Testis (tissue), 2 donors: ENCODE measurements at regions not wholly inside any gene's neighbourhood (a gene's known extent, or its start where the extent isn't known, plus 50 kb on each side); places are given as distances from the start of the nearest gene placed in this dataset.

Experiments used
- DNase-seq: peaks from one replicate; pipeline ENCODE4 v3.0.0-alpha.2; 2019
- H3K27ac ChIP-seq, 2 donors: fragments of 200-600 bp; sonication (generic); one replicate each; pipeline ENCODE4 v1.5.1; 2019
- H3K27me3 ChIP-seq: fragments of 200-600 bp; sonication (generic); one replicate; pipeline ENCODE4 v1.5.1; 2019
- H3K36me3 ChIP-seq: fragments of 200-600 bp; sonication (generic); one replicate; pipeline ENCODE4 v1.5.1; 2017; ENCODE audit warnings: low read depth; ENCODE audit errors: missing control alignments
- H3K4me1 ChIP-seq: fragments of 200-600 bp; sonication (generic); one replicate; pipeline ENCODE4 v1.5.1; 2019
- H3K4me3 ChIP-seq, 2 donors: fragments of 200-600 bp; sonication (generic); one replicate each; pipeline ENCODE4 v1.5.1; 2017 to 2019
- H3K9me3 ChIP-seq: fragments of 200-600 bp; sonication (generic); one replicate; pipeline ENCODE4 v1.5.1; 2017
- POLR2A ChIP-seq: fragments of 450-650 bp; IDR thresholded peaks from one replicate; pipeline ENCODE4 v1.6.1; 2017; ENCODE audit warnings: antibody characterized with exemption, mild to moderate bottlenecking, moderate library complexity
- WGBS, 2 donors: methylation state at CpG; one replicate each; pipeline ENCODE4 v1.1.5; 2018; 5-methylcytosine and 5-hydroxymethylcytosine counted together
- intact Hi-C: fragments of 100-400 bp; cut with DNase I; formaldehyde crosslinking; loops from one replicate; pipeline ENCODE4 v1.15.1; 2023; ENCODE audit warnings: low total_unique reads
- TF ChIP-seq, protein P1 (sequence below), 3 experiments: fragments of 450-650 bp in 2 of 3; fragments of 200-600 bp in 1 of 3; sonication (generic) in 1 of 3; IDR thresholded peaks; one replicate each; pipeline ENCODE4 v1.5.1; 2016 to 2019; ENCODE audit warnings: antibody characterized with exemption in 3 of 3, mild to moderate bottlenecking in 2 of 3, moderate library complexity in 1 of 3

- Histone ChIP-seq H3K27me3 (no peaks in the 10 kb centered on the region), H3K36me3 (no peaks in the 10 kb centered on the region), H3K4me3 (no peak overlapping the region), H3K9me3 (no peaks in the 10 kb centered on the region), H3K4me1 (no peaks in the 10 kb centered on the region), H3K27ac (no peak overlapping the region)
- no peak for TF ChIP-seq POLR2A
- TF ChIP-seq, protein P1, sequence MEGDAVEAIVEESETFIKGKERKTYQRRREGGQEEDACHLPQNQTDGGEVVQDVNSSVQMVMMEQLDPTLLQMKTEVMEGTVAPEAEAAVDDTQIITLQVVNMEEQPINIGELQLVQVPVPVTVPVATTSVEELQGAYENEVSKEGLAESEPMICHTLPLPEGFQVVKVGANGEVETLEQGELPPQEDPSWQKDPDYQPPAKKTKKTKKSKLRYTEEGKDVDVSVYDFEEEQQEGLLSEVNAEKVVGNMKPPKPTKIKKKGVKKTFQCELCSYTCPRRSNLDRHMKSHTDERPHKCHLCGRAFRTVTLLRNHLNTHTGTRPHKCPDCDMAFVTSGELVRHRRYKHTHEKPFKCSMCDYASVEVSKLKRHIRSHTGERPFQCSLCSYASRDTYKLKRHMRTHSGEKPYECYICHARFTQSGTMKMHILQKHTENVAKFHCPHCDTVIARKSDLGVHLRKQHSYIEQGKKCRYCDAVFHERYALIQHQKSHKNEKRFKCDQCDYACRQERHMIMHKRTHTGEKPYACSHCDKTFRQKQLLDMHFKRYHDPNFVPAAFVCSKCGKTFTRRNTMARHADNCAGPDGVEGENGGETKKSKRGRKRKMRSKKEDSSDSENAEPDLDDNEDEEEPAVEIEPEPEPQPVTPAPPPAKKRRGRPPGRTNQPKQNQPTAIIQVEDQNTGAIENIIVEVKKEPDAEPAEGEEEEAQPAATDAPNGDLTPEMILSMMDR (IDR thresholded peaks at IDR 0.05): no peak
- DNase-seq: no peak
- intact Hi-C loops: no loop called here
- WGBS, 2 donors: 72 to 82% methylated on average over 5 of the region's 5 CpGs
Observed at GRCh38 chr4:138959097-138959815, 56.3 kb upstream of the NOCT start.

DNA sequence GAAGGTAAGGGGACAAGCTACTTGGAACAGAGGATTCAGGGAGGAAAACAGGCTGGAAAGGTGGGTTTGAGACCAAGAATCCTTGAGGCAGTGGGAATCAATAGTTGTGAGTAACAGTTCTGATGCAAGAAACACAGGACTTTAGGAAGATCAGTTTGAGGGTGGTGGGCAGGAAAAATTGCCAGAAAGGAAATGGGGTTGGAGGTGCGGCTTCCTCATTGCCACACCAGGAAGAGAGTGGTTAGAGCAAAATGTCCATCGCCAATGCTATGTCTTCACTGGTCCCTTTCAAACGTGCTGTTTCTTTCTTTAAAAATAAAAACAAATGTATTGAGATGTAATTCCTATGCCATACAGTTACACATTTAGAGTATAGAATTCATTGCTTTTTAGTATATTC, 57.1 kb upstream of the NOCT start:
- 76 to 83% methylated on average over 3 of the region's 3 CpGs for WGBS, 2 donors
- no peak for DNase-seq
- no peaks in the 10 kb centered on the region for H3K27me3 ChIP-seq
- intact Hi-C loops: no loop called here
- no peaks in the 10 kb centered on the region for H3K4me1 ChIP-seq
- H3K4me3 ChIP-seq: no peak overlapping the region
- no peaks in the 10 kb centered on the region for H3K9me3 ChIP-seq
- H3K36me3 ChIP-seq: no peaks in the 10 kb centered on the region
- no peak for TF ChIP-seq POLR2A
- TF ChIP-seq, protein P1 (IDR thresholded peaks at IDR 0.05): no peak
- no peak overlapping the region for H3K27ac ChIP-seq

DNA sequence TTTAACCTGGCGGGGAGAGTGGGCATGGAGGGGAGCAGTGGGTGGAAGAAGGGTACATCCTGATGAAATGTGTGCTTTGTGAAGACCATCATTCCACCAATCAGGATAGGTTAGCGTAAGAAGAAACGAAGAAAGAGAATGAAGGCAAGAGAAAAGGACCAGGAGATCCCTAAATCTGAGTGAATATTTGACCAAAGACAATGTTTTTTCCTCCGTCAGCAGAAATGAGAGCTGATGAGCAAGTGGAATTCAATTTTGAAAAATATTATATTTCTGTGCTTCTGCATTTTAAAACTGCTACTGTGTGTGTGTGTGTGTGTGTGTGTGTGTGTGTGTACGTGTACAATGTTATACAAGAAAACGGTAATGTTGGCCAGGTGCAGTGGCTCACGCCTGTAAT, 58.3 kb upstream of the NOCT start:
- no peak for DNase-seq
- no peak overlapping the region for H3K4me3 ChIP-seq
- WGBS, 2 donors: 94 to 95% methylated on average over 7 of the region's 7 CpGs
- H3K27ac ChIP-seq: no peak overlapping the region
- TF ChIP-seq, protein P1 (IDR thresholded peaks at IDR 0.05): no peak
- no peak for TF ChIP-seq POLR2A
- H3K36me3 ChIP-seq: no peaks in the 10 kb centered on the region
- no peaks in the 10 kb centered on the region for H3K9me3 ChIP-seq
- H3K4me1 ChIP-seq: no peaks in the 10 kb centered on the region
- no peaks in the 10 kb centered on the region for H3K27me3 ChIP-seq
- intact Hi-C loops: no loop called here

GRCh38 chr4:138954428-138954827, 61.2 kb upstream of the NOCT start:
- no peaks in the 10 kb centered on the region for H3K36me3 ChIP-seq
- H3K27me3 ChIP-seq: no peaks in the 10 kb centered on the region
- no peaks in the 10 kb centered on the region for H3K4me1 ChIP-seq
- no peak overlapping the region for H3K27ac ChIP-seq
- no peak for TF ChIP-seq POLR2A
- TF ChIP-seq, protein P1 (IDR thresholded peaks at IDR 0.05): no peak
- no peaks in the 10 kb centered on the region for H3K9me3 ChIP-seq
- WGBS, 2 donors: 57 to 76% methylated on average over 2 of the region's 2 CpGs
- no peak overlapping the region for H3K4me3 ChIP-seq
- no peak for DNase-seq
- intact Hi-C loops: no loop called here

DNA sequence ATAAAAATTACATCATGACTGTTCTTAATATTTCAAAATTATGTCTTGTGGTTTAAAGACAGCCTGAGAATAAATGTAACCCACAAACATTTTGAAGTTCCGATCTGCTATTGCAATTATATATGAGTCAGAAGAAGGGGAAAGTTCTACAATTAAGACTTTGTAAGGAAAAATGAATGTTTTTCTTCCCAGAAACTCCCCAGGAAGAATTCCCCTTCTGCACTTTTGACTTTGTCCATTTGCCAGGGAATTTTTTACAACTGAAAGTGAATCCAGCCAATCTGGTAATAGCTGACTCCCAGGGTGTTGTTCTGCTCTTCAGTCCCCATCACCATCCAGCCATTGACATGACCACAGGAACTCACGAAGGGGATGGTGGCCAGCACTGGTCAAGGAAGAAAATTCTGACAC, 61.6 kb upstream of the NOCT start:
- TF ChIP-seq POLR2A: no peak
- TF ChIP-seq, protein P1 (IDR thresholded peaks at IDR 0.05): no peak
- no peaks in the 10 kb centered on the region for H3K27me3 ChIP-seq
- no peaks in the 10 kb centered on the region for H3K4me1 ChIP-seq
- 16 to 30% methylated on average over 2 of the region's 2 CpGs for WGBS, 2 donors
- intact Hi-C loops: no loop called here
- no peak for DNase-seq
- no peaks in the 10 kb centered on the region for H3K9me3 ChIP-seq
- H3K27ac ChIP-seq: no peak overlapping the region
- H3K4me3 ChIP-seq: no peak overlapping the region
- H3K36me3 ChIP-seq: no peaks in the 10 kb centered on the region
